Testis (tissue), 2 donors: ENCODE measurements at regions not wholly inside any gene's neighbourhood (a gene's known extent, or its start where the extent isn't known, plus 50 kb on each side); places are given as distances from the start of the nearest gene placed in this dataset.

ENCODE experiments used
- POLR2A ChIP-seq: fragments of 450-650 bp; IDR thresholded peaks from one replicate; pipeline ENCODE4 v1.6.1; 2017; ENCODE audit warnings: antibody characterized with exemption, mild to moderate bottlenecking, moderate library complexity
- TF ChIP-seq, protein P1 (sequence below), 3 experiments: fragments of 450-650 bp in 2 of 3; fragments of 200-600 bp in 1 of 3; sonication (generic) in 1 of 3; IDR thresholded peaks; one replicate each; pipeline ENCODE4 v1.5.1; 2016 to 2019; ENCODE audit warnings: antibody characterized with exemption in 3 of 3, mild to moderate bottlenecking in 2 of 3, moderate library complexity in 1 of 3

DNA sequence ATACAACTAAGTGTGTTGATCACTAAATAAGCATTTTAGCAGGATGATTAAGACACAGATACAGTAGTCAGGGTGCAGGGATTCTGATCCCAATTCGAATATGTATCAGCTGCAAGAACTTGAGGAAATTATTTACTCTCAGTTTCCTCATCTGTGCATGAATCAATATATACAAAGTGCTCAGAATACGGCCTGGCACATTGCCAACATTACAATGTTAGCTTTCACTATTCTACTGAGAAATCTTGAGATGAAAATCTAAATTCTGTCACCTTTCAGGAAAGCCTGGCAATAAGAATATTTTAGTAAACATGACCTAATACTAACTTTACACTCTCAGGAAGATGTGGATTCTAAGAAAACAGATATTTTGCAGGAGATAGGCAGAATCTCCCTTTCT, 1001.6 kb upstream of the IGFBP7 start:
- TF ChIP-seq, protein P1, sequence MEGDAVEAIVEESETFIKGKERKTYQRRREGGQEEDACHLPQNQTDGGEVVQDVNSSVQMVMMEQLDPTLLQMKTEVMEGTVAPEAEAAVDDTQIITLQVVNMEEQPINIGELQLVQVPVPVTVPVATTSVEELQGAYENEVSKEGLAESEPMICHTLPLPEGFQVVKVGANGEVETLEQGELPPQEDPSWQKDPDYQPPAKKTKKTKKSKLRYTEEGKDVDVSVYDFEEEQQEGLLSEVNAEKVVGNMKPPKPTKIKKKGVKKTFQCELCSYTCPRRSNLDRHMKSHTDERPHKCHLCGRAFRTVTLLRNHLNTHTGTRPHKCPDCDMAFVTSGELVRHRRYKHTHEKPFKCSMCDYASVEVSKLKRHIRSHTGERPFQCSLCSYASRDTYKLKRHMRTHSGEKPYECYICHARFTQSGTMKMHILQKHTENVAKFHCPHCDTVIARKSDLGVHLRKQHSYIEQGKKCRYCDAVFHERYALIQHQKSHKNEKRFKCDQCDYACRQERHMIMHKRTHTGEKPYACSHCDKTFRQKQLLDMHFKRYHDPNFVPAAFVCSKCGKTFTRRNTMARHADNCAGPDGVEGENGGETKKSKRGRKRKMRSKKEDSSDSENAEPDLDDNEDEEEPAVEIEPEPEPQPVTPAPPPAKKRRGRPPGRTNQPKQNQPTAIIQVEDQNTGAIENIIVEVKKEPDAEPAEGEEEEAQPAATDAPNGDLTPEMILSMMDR (IDR thresholded peaks at IDR 0.05): no peak
- no peak for TF ChIP-seq POLR2A
